ENCODE measurements at regions not wholly inside any gene's neighbourhood (a gene's known extent, or its start where the extent isn't known, plus 50 kb on each side); places are given as distances from the start of the nearest gene placed in this dataset.
A peak's percentile ranks its signal among the peaks of the same experiment; 100 is the strongest.
"Not testable (repeated sequence)": the region's sequence is repeated elsewhere in the genome, so short reads cannot be mapped to it uniquely, and the experiment has no call there.

- DNase-seq (ENCODE audit: low spot score), result no peak
Observed at GRCh38 chr2:82237994-82238662, 1933.6 kb upstream of the LRRTM1 start.

GRCh38 chr2:82234283-82234874 lies 1929.8 kb upstream of the LRRTM1 start:
- DNase-seq (ENCODE audit: low spot score), result no peak

DNA sequence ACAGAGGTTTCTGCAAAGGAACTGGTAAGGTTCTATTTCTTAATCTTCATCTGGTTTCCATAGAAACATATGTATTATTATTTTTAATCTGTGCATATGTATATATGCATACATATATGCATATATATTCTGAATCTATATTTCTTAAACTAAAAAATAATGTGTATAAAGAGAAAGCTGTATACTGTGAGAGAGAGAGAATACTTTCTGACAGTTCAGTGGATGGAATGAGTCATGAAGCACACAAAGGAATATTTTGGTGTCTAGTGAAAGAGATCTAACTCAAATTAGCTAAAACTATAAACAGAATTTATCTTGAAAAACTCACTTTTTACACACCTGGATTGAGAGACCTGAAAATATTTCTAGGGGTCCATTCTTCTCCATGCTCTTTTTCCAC lies 1929.3 kb upstream of the LRRTM1 start:
- DNase-seq (ENCODE audit: low spot score), result no peak

DNA sequence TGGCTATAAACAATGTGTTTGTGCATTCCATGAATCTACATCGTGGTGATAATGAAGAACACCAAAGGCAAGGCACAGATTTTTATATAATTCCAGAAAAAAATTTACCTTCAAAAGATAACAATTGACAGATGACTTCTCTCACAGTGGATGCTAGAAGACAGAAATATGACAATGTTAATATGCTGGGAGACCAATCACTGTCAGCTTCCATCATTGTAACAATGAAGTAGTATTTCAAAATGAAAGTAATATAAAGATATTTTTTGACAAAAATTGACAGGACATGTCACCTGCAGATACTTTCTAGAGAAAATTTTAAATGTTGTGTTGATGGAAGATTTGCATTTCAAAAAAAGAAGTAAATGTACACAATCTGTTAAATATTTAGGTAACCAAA lies 1925.9 kb upstream of the LRRTM1 start:
- no peak for DNase-seq (ENCODE audit: low spot score)

GRCh38 chr2:82226441-82226840 lies 1921.9 kb upstream of the LRRTM1 start:
- no peak for DNase-seq (ENCODE audit: low spot score)

GRCh38 chr2:82224301-82224940 lies 1919.9 kb upstream of the LRRTM1 start:
- no peak for DNase-seq (ENCODE audit: low spot score)

GRCh38 chr2:82215212-82215611 lies 1910.7 kb upstream of the LRRTM1 start:
- no peak for DNase-seq (ENCODE audit: low spot score)

DNA sequence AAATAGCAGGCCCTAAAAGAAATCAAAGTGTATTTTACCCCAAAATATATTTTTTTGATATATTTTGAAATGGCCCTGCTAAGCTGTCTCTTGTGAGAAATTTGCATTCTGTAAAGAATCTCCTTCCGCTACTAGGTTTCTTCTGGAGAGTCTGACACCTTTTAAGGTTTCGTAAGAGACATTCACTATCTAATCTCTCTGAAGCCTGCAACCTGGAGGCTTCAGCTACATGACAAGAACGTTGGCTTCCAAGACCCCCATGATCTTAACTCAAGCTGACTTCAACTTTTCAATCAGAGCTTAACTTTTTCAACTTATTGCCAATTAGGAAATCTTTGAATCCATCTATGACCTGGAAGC lies 1894.9 kb upstream of the LRRTM1 start:
- DNase-seq (ENCODE audit: low spot score), result no peak

DNA sequence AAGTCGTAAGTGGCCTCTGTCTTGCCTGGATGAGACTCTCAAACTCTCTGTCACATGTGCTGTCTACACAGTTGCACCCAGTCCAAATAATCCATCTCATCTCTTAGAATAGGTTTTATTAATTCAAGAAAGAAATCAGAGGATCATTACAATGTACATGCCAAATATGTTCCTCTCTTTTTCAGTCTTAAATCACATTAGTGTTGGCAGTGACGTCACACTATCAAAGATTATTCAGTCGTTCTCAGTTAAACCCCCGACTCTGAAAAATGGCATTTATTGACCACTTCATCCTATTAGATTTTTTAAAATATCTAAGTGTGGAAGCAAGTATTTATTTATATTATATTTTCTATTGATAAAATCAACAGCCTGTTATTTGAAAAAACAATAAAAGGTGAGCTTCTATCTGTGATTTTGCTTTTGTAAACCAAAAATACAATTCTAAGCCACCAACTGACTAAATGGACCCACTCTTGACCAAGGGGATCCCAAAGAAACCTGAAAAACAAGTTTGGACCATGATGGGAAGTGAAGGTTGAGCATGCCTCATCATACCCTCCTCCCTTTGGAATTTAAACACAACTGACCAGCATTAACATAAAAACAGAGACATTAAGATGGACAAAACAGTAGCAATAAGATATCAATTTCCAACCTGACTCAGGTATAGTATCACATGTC lies 1894.4 kb upstream of the LRRTM1 start:
- DNase-seq (ENCODE audit: low spot score), result peak; percentile 8

GRCh38 chr2:82182270-82182669 lies 1877.7 kb upstream of the LRRTM1 start:
- no peak for DNase-seq (ENCODE audit: low spot score)

- DNase-seq (ENCODE audit: low spot score), result not testable (repeated sequence)
Observed at GRCh38 chr2:82175210-82175609, 1870.7 kb upstream of the LRRTM1 start.

DNA sequence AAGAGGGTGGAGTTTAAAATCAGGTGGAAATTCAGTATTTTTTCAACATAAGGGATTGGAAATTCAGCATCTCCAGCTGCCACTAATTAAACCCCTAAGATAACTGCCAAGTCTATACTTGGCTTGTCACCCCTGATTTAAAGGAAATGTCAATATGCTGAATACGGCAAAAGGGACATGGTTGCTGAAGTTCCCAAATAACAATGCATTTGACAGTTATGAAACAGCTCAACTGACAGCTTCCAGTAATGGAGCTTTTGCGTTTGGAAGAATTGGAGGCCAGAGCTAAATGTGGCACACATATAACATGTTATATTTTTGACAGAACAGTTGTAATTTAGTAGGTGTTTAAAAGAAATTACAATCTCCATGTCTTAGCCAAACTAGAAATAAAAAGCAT lies 1867.9 kb upstream of the LRRTM1 start:
- DNase-seq (ENCODE audit: low spot score), result no peak

DNA sequence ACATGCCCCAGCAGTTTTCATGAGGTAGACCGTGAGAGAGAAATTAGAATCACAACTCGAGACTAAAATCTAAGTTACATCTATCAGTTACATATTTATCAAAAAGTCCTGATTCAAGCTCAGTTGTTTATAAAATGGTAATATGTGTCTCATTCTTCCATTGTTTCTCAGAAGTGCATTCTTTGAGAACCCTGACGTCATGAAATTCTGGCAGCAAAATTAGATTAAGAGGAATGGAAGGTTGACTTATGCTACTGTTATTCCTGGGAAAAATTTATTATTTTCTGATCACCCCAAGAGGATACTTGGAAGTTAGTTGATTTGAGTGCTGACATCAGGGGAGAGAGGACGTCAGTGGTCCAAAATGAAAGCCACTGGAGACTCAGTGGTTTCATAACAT lies 1864.8 kb upstream of the LRRTM1 start:
- no peak for DNase-seq (ENCODE audit: low spot score)

GRCh38 chr2:82165377-82165776 lies 1860.8 kb upstream of the LRRTM1 start:
- no peak for DNase-seq (ENCODE audit: low spot score)

DNA sequence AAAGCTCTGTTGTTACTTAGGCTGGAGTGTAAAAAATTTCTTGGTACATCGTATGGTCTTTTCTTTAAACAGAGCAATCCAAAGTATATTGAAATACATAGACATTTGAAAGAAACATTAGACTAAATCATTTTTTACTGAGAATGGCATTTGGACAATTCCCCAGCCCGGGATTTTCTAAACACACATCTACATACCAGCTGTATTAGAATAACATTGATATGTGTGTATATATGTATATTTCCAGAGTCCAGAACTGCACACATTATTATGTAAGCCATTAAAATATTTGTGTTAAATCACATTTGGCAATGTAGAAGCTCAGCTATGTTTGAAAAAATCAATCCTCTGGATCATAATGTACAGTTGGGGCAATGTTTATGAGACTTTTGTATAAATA lies 1853.6 kb upstream of the LRRTM1 start:
- no peak for DNase-seq (ENCODE audit: low spot score)

- no peak for DNase-seq (ENCODE audit: low spot score)
Observed at GRCh38 chr2:82155469-82155868, 1850.9 kb upstream of the LRRTM1 start.

- DNase-seq (ENCODE audit: low spot score), result no peak
Observed at GRCh38 chr2:82143343-82143742, 1838.8 kb upstream of the LRRTM1 start.

- peak; percentile 11 for DNase-seq (ENCODE audit: low spot score)
Observed at GRCh38 chr2:82139979-82140611, 1835.5 kb upstream of the LRRTM1 start.

DNA sequence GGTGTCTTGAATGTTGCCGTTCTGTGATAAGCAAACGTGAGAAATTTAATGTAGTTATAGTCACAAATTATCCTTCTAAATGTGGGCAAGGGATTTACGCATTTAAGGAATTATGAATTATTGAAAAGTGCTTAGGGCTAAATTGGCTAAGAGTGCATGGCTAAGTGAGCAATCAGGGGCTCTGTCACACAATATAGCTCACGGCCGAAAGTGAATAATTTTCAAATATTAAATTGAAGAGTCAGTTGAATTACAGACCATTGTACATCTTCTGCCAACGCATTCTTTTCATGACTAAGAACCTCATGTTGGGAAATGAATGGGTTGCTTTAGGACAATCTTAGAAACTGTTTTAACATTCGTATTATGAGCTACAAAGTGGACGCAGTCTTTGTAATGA lies 1832.9 kb upstream of the LRRTM1 start:
- no peak for DNase-seq (ENCODE audit: low spot score)

- DNase-seq (ENCODE audit: low spot score), result no peak
Observed at GRCh38 chr2:82128051-82128450, 1823.5 kb upstream of the LRRTM1 start.

DNA sequence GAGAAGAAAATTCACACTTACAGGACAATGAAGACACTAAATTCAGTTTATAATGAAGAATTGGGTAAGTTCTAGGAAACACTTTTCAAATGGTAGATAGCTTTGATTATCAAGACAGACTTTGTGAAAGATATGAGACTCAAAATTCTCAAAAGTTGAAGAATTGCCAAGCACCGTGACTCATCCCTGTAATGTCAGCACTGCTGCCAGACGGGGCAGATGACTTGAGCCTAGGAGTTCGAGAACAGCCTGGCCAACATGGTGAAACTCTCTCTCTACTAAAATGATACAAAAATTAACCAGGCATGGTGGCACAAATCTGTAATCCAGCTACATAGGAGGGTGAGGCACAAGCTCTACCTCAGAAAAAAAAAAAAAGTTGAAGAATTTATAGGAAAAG lies 1820.1 kb upstream of the LRRTM1 start:
- no peak for DNase-seq (ENCODE audit: low spot score)

- no peak for DNase-seq (ENCODE audit: low spot score)
Observed at GRCh38 chr2:82120654-82121053, 1816.1 kb upstream of the LRRTM1 start.

- DNase-seq (ENCODE audit: low spot score), result no peak
Observed at GRCh38 chr2:82120115-82120514, 1815.6 kb upstream of the LRRTM1 start.
